ENCODE measurements at regions not wholly inside any gene's neighbourhood (a gene's known extent, or its start where the extent isn't known, plus 50 kb on each side); places are given as distances from the start of the nearest gene placed in this dataset.
"Not testable (repeated sequence)": the region's sequence is repeated elsewhere in the genome, so short reads cannot be mapped to it uniquely, and the experiment has no call there.

DNA sequence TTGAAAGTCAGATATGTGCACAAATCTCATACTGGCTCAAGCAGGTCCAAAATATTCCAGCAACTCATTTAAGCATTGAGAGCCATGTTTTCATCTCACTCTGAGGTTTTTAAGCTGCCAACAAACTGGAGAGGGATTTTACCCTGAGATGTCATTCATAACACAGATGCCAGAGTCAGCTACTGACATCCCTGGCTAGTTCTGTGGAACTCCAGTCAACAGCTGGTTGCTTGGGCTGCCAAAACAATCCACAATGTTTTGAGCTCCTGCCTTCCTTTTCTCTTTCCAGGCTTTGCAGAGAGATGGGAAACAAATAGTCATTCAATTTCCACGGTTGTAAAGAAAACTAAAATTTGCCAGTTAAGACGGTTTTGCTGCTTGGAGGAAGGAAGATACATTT is 621.2 kb upstream of the FBXO33 start:
- Mint-ChIP-seq H3K27ac (no peak overlapping the region), H3K36me3 (no peaks in the 10 kb centered on the region), H3K4me1 (no peaks in the 10 kb centered on the region), H3K4me3 (no peak overlapping the region), H3K27me3 (no peaks in the 10 kb centered on the region), H3K9me3 (no peaks in the 10 kb centered on the region)
- ATAC-seq, result no peak

DNA sequence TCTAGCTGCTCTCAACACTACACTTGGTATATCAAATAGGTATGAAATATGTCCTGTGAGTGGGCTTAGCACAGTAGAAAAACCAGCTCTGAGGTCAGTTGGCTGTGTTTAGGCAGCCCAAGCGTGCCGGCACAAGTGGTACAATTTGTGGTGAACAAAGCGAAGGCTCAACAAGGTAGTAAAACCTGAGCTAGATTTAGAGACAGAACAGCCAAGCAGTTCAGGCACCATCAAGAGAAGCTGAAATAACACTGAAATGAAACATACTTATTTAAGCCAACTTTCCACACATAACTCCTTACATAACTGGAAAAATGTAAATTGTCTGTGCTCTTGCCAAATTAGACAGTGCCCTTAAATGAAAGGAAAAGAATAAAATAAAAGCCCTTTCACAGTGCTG is 596.8 kb upstream of the FBXO33 start:
- no peak for ATAC-seq
- no peaks in the 10 kb centered on the region for H3K36me3 Mint-ChIP-seq
- peaks cover 6% of the 10 kb centered on the region for H3K9me3 Mint-ChIP-seq
- no peaks in the 10 kb centered on the region for H3K4me1 Mint-ChIP-seq
- H3K27me3 Mint-ChIP-seq, result no peaks in the 10 kb centered on the region
- H3K27ac Mint-ChIP-seq, result no peak overlapping the region
- no peak overlapping the region for H3K4me3 Mint-ChIP-seq

DNA sequence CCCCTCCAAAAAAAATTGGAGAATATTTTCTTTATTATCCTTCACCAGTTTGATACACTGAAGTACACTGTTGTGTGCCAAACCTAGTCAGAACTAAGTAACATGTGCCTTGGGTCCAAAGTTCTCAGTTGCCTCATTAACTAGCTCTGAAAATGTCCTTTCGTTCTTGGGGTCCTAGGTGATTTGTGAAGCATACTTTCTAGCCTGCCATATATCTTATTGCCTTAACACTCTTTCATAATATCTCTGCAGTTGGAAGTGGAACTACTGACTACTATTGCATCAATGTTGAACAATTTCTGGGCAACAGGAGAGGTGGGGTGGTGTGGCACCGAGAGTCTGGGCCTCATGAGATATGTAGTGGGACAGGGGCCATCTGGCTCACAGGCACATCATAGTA is 592.9 kb upstream of the FBXO33 start:
- H3K27ac Mint-ChIP-seq, result no peak overlapping the region
- no peaks in the 10 kb centered on the region for H3K9me3 Mint-ChIP-seq
- no peak for ATAC-seq
- no peaks in the 10 kb centered on the region for H3K27me3 Mint-ChIP-seq
- H3K4me1 Mint-ChIP-seq, result no peaks in the 10 kb centered on the region
- no peak overlapping the region for H3K4me3 Mint-ChIP-seq
- H3K36me3 Mint-ChIP-seq, result no peaks in the 10 kb centered on the region

DNA sequence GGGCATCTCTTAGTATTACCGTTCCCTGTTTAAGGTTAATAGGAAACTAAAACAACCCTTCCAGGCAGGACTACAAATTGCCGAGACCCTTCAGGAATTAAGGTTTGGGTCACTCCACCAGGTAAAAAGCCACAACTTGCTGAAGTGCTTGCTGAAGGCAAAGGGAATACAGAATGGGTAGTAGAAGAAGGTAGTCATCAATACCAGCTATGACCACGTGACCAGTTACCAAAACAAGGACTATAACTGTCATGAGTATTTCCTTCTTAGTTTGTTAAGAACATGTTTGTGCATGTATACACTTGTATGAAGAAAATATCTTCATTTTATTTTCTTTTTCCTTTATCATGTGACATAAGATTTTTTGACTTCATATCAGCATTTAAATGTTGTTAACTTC is 578.7 kb upstream of the FBXO33 start:
- Mint-ChIP-seq H3K27ac (no peak overlapping the region), H3K36me3 (no peaks in the 10 kb centered on the region), H3K4me3 (no peak overlapping the region), H3K27me3 (no peaks in the 10 kb centered on the region), H3K4me1 (no peaks in the 10 kb centered on the region), H3K9me3 (peaks cover 7% of the 10 kb centered on the region)
- ATAC-seq, result no peak

GRCh38 chr14:40009771-40010170 is 577.5 kb upstream of the FBXO33 start:
- H3K9me3 Mint-ChIP-seq, result peaks cover 7% of the 10 kb centered on the region
- no peak overlapping the region for H3K27ac Mint-ChIP-seq
- no peaks in the 10 kb centered on the region for H3K27me3 Mint-ChIP-seq
- ATAC-seq, result no peak
- H3K36me3 Mint-ChIP-seq, result no peaks in the 10 kb centered on the region
- no peak overlapping the region for H3K4me3 Mint-ChIP-seq
- no peaks in the 10 kb centered on the region for H3K4me1 Mint-ChIP-seq

DNA sequence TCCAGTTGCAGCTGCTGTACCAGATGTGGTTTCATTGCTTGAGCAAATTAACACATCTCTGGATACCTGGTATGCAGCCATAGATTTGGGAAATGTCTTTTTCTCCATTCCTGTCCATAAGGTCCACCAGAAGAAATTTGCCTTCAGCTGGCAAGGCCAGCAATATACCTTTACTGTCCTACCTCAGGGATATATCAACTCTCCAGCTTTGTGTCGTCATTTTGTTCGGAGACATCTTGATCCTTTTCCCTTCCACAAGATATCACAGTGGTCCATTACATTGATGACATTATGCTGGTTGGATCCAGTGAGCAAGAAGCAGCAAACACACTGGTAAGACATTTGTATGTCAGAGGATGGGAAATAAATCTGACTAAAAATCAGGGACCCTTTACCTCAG is 576.1 kb upstream of the FBXO33 start:
- H3K27me3 Mint-ChIP-seq, H3K9me3 Mint-ChIP-seq, H3K36me3 Mint-ChIP-seq, H3K4me1 Mint-ChIP-seq, H3K27ac Mint-ChIP-seq, H3K4me3 Mint-ChIP-seq, ATAC-seq: not testable (repeated sequence)

GRCh38 chr14:40004871-40005500 is 572.8 kb upstream of the FBXO33 start:
- ATAC-seq, result no peak
- Mint-ChIP-seq H3K27me3 (no peaks in the 10 kb centered on the region), H3K4me1 (no peaks in the 10 kb centered on the region), H3K27ac (no peak overlapping the region), H3K9me3 (peaks cover 2% of the 10 kb centered on the region), H3K36me3 (no peaks in the 10 kb centered on the region), H3K4me3 (no peak overlapping the region)

- H3K27ac Mint-ChIP-seq, result no peak overlapping the region
- H3K36me3 Mint-ChIP-seq, result no peaks in the 10 kb centered on the region
- ATAC-seq, result no peak
- H3K4me1 Mint-ChIP-seq, result no peaks in the 10 kb centered on the region
- H3K9me3 Mint-ChIP-seq, result no peaks in the 10 kb centered on the region
- no peaks in the 10 kb centered on the region for H3K27me3 Mint-ChIP-seq
- H3K4me3 Mint-ChIP-seq, result no peak overlapping the region
These were observed 571.5 kb upstream of the FBXO33 start for GRCh38 chr14:40003773-40004172.

GRCh38 chr14:39998854-39999253 is 566.6 kb upstream of the FBXO33 start:
- ATAC-seq, result no peak
- no peaks in the 10 kb centered on the region for H3K27me3 Mint-ChIP-seq
- no peaks in the 10 kb centered on the region for H3K4me1 Mint-ChIP-seq
- H3K27ac Mint-ChIP-seq, result no peak overlapping the region
- H3K36me3 Mint-ChIP-seq, result no peaks in the 10 kb centered on the region
- no peak overlapping the region for H3K4me3 Mint-ChIP-seq
- H3K9me3 Mint-ChIP-seq, result no peaks in the 10 kb centered on the region

GRCh38 chr14:39998114-39998513 is 565.9 kb upstream of the FBXO33 start:
- Mint-ChIP-seq H3K4me3 (no peak overlapping the region), H3K36me3 (no peaks in the 10 kb centered on the region), H3K4me1 (no peaks in the 10 kb centered on the region), H3K27me3 (no peaks in the 10 kb centered on the region), H3K27ac (no peak overlapping the region), H3K9me3 (no peaks in the 10 kb centered on the region)
- ATAC-seq, result no peak

DNA sequence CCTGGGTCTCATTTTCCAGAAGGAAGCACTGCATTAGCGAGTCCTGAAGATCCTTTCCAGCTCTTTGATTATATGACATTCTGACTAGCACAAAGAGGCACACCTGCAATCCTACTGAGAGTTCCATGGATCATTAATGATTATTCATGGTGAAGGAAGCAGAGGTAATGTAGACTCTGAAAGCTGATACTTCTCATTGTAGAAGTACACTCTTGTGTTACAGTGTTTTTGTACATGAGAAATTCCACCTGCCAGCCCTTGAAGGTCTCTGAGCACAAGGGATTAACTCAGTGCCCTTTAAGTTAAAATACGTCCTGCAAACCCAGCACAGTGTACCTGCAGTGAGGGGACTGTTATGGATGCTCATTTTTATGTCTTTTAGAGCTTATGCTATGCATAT is 558.8 kb upstream of the FBXO33 start:
- H3K27ac Mint-ChIP-seq, result no peak overlapping the region
- H3K4me3 Mint-ChIP-seq, result no peak overlapping the region
- no peaks in the 10 kb centered on the region for H3K4me1 Mint-ChIP-seq
- ATAC-seq, result no peak
- H3K27me3 Mint-ChIP-seq, result no peaks in the 10 kb centered on the region
- H3K9me3 Mint-ChIP-seq, result no peaks in the 10 kb centered on the region
- H3K36me3 Mint-ChIP-seq, result no peaks in the 10 kb centered on the region

- Mint-ChIP-seq H3K4me3 (no peak overlapping the region), H3K27ac (no peak overlapping the region), H3K4me1 (no peaks in the 10 kb centered on the region), H3K36me3 (no peaks in the 10 kb centered on the region), H3K27me3 (no peaks in the 10 kb centered on the region), H3K9me3 (no peaks in the 10 kb centered on the region)
- ATAC-seq, result no peak
These were observed 556.7 kb upstream of the FBXO33 start for GRCh38 chr14:39988939-39989338.

GRCh38 chr14:39984323-39984722 is 552.1 kb upstream of the FBXO33 start:
- H3K4me1 Mint-ChIP-seq, result no peaks in the 10 kb centered on the region
- no peaks in the 10 kb centered on the region for H3K9me3 Mint-ChIP-seq
- ATAC-seq, result no peak
- no peaks in the 10 kb centered on the region for H3K36me3 Mint-ChIP-seq
- H3K4me3 Mint-ChIP-seq, result no peak overlapping the region
- H3K27ac Mint-ChIP-seq, result no peak overlapping the region
- H3K27me3 Mint-ChIP-seq, result no peaks in the 10 kb centered on the region

GRCh38 chr14:39977198-39977597 is 545.0 kb upstream of the FBXO33 start:
- Mint-ChIP-seq H3K4me1 (no peaks in the 10 kb centered on the region), H3K36me3 (no peaks in the 10 kb centered on the region), H3K27me3 (no peaks in the 10 kb centered on the region), H3K9me3 (no peaks in the 10 kb centered on the region), H3K4me3 (no peak overlapping the region), H3K27ac (no peak overlapping the region)
- no peak for ATAC-seq

DNA sequence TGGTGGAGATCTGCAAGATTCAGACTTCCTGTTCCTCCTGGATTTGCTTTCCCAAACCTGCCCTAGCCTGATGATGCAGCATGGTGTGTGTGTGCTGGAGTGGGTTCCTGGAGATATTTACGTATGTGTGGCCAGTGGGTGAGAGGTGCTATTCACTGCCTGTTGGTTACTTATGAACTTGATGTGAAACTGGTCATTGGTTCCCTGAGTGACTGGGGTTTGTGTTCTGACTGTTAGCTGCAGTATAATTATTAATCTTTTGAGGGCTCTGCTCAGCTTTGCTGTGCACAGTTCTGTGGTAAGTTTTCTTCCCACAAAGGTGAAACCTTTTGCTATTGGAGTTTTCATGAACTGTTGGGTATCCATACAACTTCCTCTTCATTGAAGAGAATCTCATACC is 541.8 kb upstream of the FBXO33 start:
- no peaks in the 10 kb centered on the region for H3K27me3 Mint-ChIP-seq
- no peaks in the 10 kb centered on the region for H3K36me3 Mint-ChIP-seq
- no peaks in the 10 kb centered on the region for H3K9me3 Mint-ChIP-seq
- ATAC-seq, result peak; percentile 72
- H3K4me1 Mint-ChIP-seq, result no peaks in the 10 kb centered on the region
- no peak overlapping the region for H3K4me3 Mint-ChIP-seq
- no peak overlapping the region for H3K27ac Mint-ChIP-seq

DNA sequence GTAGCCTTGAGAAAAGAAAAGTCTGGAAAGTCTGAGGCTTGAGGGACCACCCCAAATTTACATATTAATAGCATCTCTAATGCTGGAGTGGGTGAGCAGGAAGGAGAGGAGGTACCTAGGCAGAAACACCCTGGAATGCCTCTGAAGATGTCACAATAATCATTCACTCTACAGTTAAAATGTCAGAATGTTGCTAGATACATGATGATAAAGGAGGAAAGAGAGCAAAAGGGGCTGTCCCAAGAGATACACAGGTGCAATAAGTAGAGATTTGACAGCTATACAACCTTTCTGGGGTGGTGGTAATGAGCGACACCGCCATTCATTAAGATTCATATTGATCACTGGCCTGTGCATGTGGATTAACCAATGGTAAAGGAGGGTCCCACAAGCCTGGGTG is 540.5 kb upstream of the FBXO33 start:
- no peak for ATAC-seq

DNA sequence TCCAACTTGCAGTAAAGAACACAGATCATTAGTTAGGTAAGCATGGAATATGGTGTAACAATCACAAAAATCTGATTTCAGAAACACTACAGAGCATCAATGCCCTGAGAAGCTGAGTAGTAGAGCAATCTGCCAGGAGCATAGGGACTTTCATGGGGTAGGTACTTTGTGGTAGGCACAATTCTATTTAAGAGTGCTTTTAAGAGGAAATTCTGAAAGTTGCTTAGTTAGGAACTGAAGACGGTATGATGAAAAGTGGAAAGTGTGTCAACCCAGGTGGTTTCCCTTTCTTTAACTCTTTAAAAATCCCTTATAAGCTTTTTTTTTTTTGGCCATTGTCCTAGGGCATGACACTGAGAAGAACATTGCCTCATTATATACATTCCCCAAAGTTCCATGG is 535.7 kb upstream of the FBXO33 start:
- ATAC-seq, result no peak
- Mint-ChIP-seq H3K4me3 (no peak overlapping the region), H3K36me3 (no peaks in the 10 kb centered on the region), H3K27me3 (no peaks in the 10 kb centered on the region), H3K9me3 (peaks cover 3% of the 10 kb centered on the region), H3K27ac (no peak overlapping the region), H3K4me1 (no peaks in the 10 kb centered on the region)

More for the DNA sequence above, 540.5 kb upstream of the FBXO33 start:
- Mint-ChIP-seq H3K36me3 (no peaks in the 10 kb centered on the region), H3K4me3 (no peak overlapping the region), H3K9me3 (no peaks in the 10 kb centered on the region), H3K4me1 (no peaks in the 10 kb centered on the region), H3K27ac (no peak overlapping the region), H3K27me3 (no peaks in the 10 kb centered on the region)
